K562 (cell line): ENCODE measurements at regions not wholly inside any gene's neighbourhood (a gene's known extent, or its start where the extent isn't known, plus 50 kb on each side); places are given as distances from the start of the nearest gene placed in this dataset.

ENCODE experiments used
- E2F8 ChIP-seq: fragments of 450-650 bp; IDR thresholded peaks from 2 replicates; pipeline ENCODE4 v1.7.1; 2018; ENCODE audit warnings: mild to moderate bottlenecking, low read depth; ENCODE audit not compliant: partially characterized antibody
- NCOR1 ChIP-seq: fragments of 450-650 bp; IDR thresholded peaks from 2 replicates; pipeline ENCODE4 v1.6.1; 2016; ENCODE audit warnings: mild to moderate bottlenecking, moderate library complexity
- RCOR1 ChIP-seq, 2 experiments: IDR thresholded peaks; 2 replicates each; pipeline ENCODE4 v1.6.1; 2012; ENCODE audit warnings: low read depth in 2 of 2, low read length in 2 of 2, borderline replicate concordance in 1 of 2, improper control_type of control experiment in 1 of 2
- SMARCE1 ChIP-seq: fragments of 450-650 bp; IDR thresholded peaks from 2 replicates; pipeline ENCODE4 v1.7.1; 2016; ENCODE audit warnings: mild to moderate bottlenecking
- TRIM24 ChIP-seq, 2 experiments: fragments of 450-650 bp; IDR thresholded peaks; 2 replicates each; pipeline ENCODE4 v1.6.1; 2016
- TF ChIP-seq, protein P1 (sequence below): fragments of 450-650 bp; formaldehyde crosslinking; conservative IDR thresholded peaks from 2 replicates; pipeline ENCODE4 v1.4.0; 2022; ENCODE audit warnings: mild to moderate bottlenecking, missing genetic modification characterization
- TF ChIP-seq, protein P2 (sequence below): fragments of 250-450 bp; sonication (Bioruptor Pico); IDR thresholded peaks from 2 replicates; pipeline ENCODE4 v1.4.0; 2020; ENCODE audit warnings: mild to moderate bottlenecking, moderate library complexity

DNA sequence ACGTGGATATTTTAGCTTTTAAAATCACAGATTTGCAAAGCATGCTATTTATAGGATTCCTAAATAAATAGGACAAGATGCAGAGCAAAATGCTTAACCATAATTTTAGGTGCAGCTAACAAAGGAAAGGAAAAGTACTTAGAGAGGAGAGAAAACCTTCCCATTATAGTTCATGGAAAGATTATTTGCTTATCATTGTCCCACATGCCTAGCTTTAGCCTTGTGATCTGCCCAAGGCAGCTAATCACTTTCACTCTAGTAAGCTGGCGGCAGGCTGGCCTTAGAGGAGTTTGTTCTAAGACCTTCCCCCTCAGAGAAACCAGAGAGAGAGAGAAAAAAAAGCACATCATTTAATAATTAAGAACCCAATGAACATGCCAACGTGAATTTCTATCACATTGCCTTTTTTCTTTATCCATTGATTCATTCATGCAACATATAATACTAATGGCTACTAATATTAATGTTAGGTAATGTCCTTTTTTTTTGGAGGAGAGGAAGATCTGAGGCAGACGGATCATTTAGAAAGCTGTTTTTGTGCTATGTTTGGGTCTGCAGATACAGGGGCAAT, 274.6 kb downstream of the ARL4A start (continued):
- no peak for TF ChIP-seq E2F8
- TF ChIP-seq NCOR1, result peak; percentile 48; the same call in 1 of the 2 replicates
- TF ChIP-seq, protein P1, sequence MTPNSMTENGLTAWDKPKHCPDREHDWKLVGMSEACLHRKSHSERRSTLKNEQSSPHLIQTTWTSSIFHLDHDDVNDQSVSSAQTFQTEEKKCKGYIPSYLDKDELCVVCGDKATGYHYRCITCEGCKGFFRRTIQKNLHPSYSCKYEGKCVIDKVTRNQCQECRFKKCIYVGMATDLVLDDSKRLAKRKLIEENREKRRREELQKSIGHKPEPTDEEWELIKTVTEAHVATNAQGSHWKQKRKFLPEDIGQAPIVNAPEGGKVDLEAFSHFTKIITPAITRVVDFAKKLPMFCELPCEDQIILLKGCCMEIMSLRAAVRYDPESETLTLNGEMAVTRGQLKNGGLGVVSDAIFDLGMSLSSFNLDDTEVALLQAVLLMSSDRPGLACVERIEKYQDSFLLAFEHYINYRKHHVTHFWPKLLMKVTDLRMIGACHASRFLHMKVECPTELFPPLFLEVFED (CRISPR knock-in tag), result no peak
- TF ChIP-seq RCOR1 (IDR thresholded peaks at IDR 0.05; ENCODE audit: borderline replicate concordance in 1 of 2, low read depth in 2 of 2, low read length in 2 of 2), result peak in 1 of 2 experiments; percentile 53; a peak in 1 of 4 replicates
- TF ChIP-seq, protein P2, sequence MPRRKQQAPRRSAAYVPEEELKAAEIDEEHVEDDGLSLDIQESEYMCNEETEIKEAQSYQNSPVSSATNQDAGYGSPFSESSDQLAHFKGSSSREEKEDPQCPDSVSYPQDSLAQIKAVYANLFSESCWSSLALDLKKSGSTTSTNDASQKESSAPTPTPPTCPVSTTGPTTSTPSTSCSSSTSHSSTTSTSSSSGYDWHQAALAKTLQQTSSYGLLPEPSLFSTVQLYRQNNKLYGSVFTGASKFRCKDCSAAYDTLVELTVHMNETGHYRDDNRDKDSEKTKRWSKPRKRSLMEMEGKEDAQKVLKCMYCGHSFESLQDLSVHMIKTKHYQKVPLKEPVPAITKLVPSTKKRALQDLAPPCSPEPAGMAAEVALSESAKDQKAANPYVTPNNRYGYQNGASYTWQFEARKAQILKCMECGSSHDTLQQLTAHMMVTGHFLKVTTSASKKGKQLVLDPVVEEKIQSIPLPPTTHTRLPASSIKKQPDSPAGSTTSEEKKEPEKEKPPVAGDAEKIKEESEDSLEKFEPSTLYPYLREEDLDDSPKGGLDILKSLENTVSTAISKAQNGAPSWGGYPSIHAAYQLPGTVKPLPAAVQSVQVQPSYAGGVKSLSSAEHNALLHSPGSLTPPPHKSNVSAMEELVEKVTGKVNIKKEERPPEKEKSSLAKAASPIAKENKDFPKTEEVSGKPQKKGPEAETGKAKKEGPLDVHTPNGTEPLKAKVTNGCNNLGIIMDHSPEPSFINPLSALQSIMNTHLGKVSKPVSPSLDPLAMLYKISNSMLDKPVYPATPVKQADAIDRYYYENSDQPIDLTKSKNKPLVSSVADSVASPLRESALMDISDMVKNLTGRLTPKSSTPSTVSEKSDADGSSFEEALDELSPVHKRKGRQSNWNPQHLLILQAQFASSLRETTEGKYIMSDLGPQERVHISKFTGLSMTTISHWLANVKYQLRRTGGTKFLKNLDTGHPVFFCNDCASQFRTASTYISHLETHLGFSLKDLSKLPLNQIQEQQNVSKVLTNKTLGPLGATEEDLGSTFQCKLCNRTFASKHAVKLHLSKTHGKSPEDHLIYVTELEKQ (CRISPR knock-in tag), result no peak
- TF ChIP-seq SMARCE1, result peak; percentile 66
- peak in 1 of 2 experiments; percentile 32; a peak in 1 of 4 replicates for TF ChIP-seq TRIM24 (IDR thresholded peaks at IDR 0.05)
